ENCODE measurements at regions not wholly inside any gene's neighbourhood (a gene's known extent, or its start where the extent isn't known, plus 50 kb on each side); places are given as distances from the start of the nearest gene placed in this dataset.

- Histone ChIP-seq H3K4me1 (ENCODE audit: control insufficient read depth, extremely low read depth, insufficient read depth, low read length) (no peaks in the 10 kb centered on the region), H3K4me3 (replicated peaks in 1 of 4; ENCODE audit: control extremely low read depth in 1 of 4, insufficient read depth in 1 of 4, low read depth in 3 of 4, low read length in 4 of 4) (no peak overlapping the region), H3K27ac (ENCODE audit: insufficient read depth, low read length) (no peak overlapping the region), H3K27me3 (ENCODE audit: control insufficient read depth, insufficient read depth, low read length) (no peaks in the 10 kb centered on the region), H3K36me3 (ENCODE audit: control insufficient read depth, insufficient read depth, low read length) (no peaks in the 10 kb centered on the region), H4K20me1 (ENCODE audit: control insufficient read depth, extremely low read depth, insufficient read depth, low read length) (no peaks in the 10 kb centered on the region), H3K9me3 (ENCODE audit: control insufficient read depth, insufficient read depth, low read depth, low read length) (no peaks in the 10 kb centered on the region), H3K79me2 (ENCODE audit: control insufficient read depth, insufficient read depth, low read length) (no peaks in the 10 kb centered on the region), H2AFZ (ENCODE audit: low read length) (no peak overlapping the region), H3K9ac (ENCODE audit: insufficient read depth, low read length) (no peak overlapping the region), H3K4me2 (ENCODE audit: extremely low read depth, insufficient read depth, low read length) (no peak overlapping the region)
- no peak for TF ChIP-seq CTCF (conservative IDR thresholded peaks at IDR 0.05 in 1 of 2, IDR thresholded peaks at IDR 0.05 in 1 of 2; ENCODE audit: low read depth in 1 of 2, low read length in 2 of 2)
- TF ChIP-seq EZH2 (IDR thresholded peaks at IDR 0.05; ENCODE audit: low read length, missing control alignments): no peak
- DNase-seq (ENCODE audit: low read depth in 2 of 2): no peak
Observed at GRCh38 chr18:43879415-43879814, 602.1 kb upstream of the SYT4 start.

GRCh38 chr18:43882358-43883055 lies 605.2 kb upstream of the SYT4 start:
- TF ChIP-seq EZH2 (IDR thresholded peaks at IDR 0.05; ENCODE audit: low read length, missing control alignments) (no peak), CTCF (conservative IDR thresholded peaks at IDR 0.05 in 1 of 2, IDR thresholded peaks at IDR 0.05 in 1 of 2; ENCODE audit: low read depth in 1 of 2, low read length in 2 of 2) (no peak)
- Histone ChIP-seq H3K9ac (ENCODE audit: insufficient read depth, low read length) (no peak overlapping the region), H3K27ac (ENCODE audit: insufficient read depth, low read length) (no peak overlapping the region), H4K20me1 (ENCODE audit: control insufficient read depth, extremely low read depth, insufficient read depth, low read length) (no peaks in the 10 kb centered on the region), H3K4me1 (ENCODE audit: control insufficient read depth, extremely low read depth, insufficient read depth, low read length) (no peaks in the 10 kb centered on the region), H3K36me3 (ENCODE audit: control insufficient read depth, insufficient read depth, low read length) (no peaks in the 10 kb centered on the region), H2AFZ (ENCODE audit: low read length) (no peak overlapping the region), H3K4me2 (ENCODE audit: extremely low read depth, insufficient read depth, low read length) (no peak overlapping the region), H3K9me3 (ENCODE audit: control insufficient read depth, insufficient read depth, low read depth, low read length) (no peaks in the 10 kb centered on the region), H3K27me3 (ENCODE audit: control insufficient read depth, insufficient read depth, low read length) (no peaks in the 10 kb centered on the region), H3K4me3 (replicated peaks in 1 of 4; ENCODE audit: control extremely low read depth in 1 of 4, insufficient read depth in 1 of 4, low read depth in 3 of 4, low read length in 4 of 4) (no peak overlapping the region), H3K79me2 (ENCODE audit: control insufficient read depth, insufficient read depth, low read length) (no peaks in the 10 kb centered on the region)
- DNase-seq (ENCODE audit: low read depth in 2 of 2): no peak

GRCh38 chr18:43883886-43884285 lies 606.6 kb upstream of the SYT4 start:
- Histone ChIP-seq H3K4me3 (replicated peaks in 1 of 4; ENCODE audit: control extremely low read depth in 1 of 4, insufficient read depth in 1 of 4, low read depth in 3 of 4, low read length in 4 of 4) (no peak overlapping the region), H3K27ac (ENCODE audit: insufficient read depth, low read length) (no peak overlapping the region), H3K4me2 (ENCODE audit: extremely low read depth, insufficient read depth, low read length) (no peak overlapping the region), H3K36me3 (ENCODE audit: control insufficient read depth, insufficient read depth, low read length) (no peaks in the 10 kb centered on the region), H3K9ac (ENCODE audit: insufficient read depth, low read length) (no peak overlapping the region), H3K9me3 (ENCODE audit: control insufficient read depth, insufficient read depth, low read depth, low read length) (no peaks in the 10 kb centered on the region), H2AFZ (ENCODE audit: low read length) (no peak overlapping the region), H3K27me3 (ENCODE audit: control insufficient read depth, insufficient read depth, low read length) (no peaks in the 10 kb centered on the region), H4K20me1 (ENCODE audit: control insufficient read depth, extremely low read depth, insufficient read depth, low read length) (no peaks in the 10 kb centered on the region), H3K4me1 (ENCODE audit: control insufficient read depth, extremely low read depth, insufficient read depth, low read length) (no peaks in the 10 kb centered on the region), H3K79me2 (ENCODE audit: control insufficient read depth, insufficient read depth, low read length) (no peaks in the 10 kb centered on the region)
- no peak for DNase-seq (ENCODE audit: low read depth in 2 of 2)
- TF ChIP-seq EZH2 (IDR thresholded peaks at IDR 0.05; ENCODE audit: low read length, missing control alignments): no peak
- TF ChIP-seq CTCF (conservative IDR thresholded peaks at IDR 0.05 in 1 of 2, IDR thresholded peaks at IDR 0.05 in 1 of 2; ENCODE audit: low read depth in 1 of 2, low read length in 2 of 2): no peak
